BJ (cell line): ENCODE measurements at regions not wholly inside any gene's neighbourhood (a gene's known extent, or its start where the extent isn't known, plus 50 kb on each side); places are given as distances from the start of the nearest gene placed in this dataset.

Experiments used
- CTCF ChIA-PET: fragments of 350-600 bp; formaldehyde crosslinking; extraction: SDS; loops from one replicate; lab custom pipeline; 2021; ENCODE audit warnings: antibody characterized with exemption, inconsistent platforms; lab: Yijun Ruan, JAX
- POLR2A ChIA-PET: fragments of 300-600 bp; sonication (Branson Sonifier 250); formaldehyde crosslinking; extraction: SDS; loops from one replicate; lab custom pipeline; 2021; ENCODE audit warnings: antibody characterized with exemption; lab: Charles Lee
- DNase-seq: peaks from one replicate; pipeline ENCODE4 v3.0.0-alpha.2; 2011; ENCODE audit warnings: low read depth
- H3K27me3 ChIP-seq: 2 replicates; pipeline ENCODE4 v1.6.0; 2011; ENCODE audit warnings: low read length; ENCODE audit not compliant: control insufficient read depth, insufficient read depth
- H3K36me3 ChIP-seq: 2 replicates; pipeline ENCODE4 v1.5.1; 2011; ENCODE audit warnings: low read length; ENCODE audit not compliant: control insufficient read depth, insufficient read depth
- H3K4me3 ChIP-seq: 2 replicates; pipeline ENCODE4 v1.5.1; 2011; ENCODE audit warnings: low read depth, mild to moderate bottlenecking, control low read depth, low read length
- TF ChIP-seq, protein P1 (sequence below): IDR thresholded peaks from 2 replicates; pipeline ENCODE4 v1.5.1; 2011; ENCODE audit warnings: low read depth, mild to moderate bottlenecking, control low read depth, inconsistent platforms, low read length, moderate library complexity; ENCODE audit not compliant: insufficient read depth

GRCh38 chr12:15272376-15272775 is 49.9 kb upstream of the PTPRO start:
- POLR2A ChIA-PET, result interaction anchor here (0.6 kb wide), 1 partner anchor 520 kb away, joined by 7 read pairs; no protein-coding TSS in a partner anchor
- Histone ChIP-seq H3K4me3 (no peak overlapping the region), H3K27me3 (0 out of 2 replicates have a peak, but pooled peaks cover 1% of the 10 kb centered on the region), H3K36me3 (no peaks in the 10 kb centered on the region)
- TF ChIP-seq, protein P1, sequence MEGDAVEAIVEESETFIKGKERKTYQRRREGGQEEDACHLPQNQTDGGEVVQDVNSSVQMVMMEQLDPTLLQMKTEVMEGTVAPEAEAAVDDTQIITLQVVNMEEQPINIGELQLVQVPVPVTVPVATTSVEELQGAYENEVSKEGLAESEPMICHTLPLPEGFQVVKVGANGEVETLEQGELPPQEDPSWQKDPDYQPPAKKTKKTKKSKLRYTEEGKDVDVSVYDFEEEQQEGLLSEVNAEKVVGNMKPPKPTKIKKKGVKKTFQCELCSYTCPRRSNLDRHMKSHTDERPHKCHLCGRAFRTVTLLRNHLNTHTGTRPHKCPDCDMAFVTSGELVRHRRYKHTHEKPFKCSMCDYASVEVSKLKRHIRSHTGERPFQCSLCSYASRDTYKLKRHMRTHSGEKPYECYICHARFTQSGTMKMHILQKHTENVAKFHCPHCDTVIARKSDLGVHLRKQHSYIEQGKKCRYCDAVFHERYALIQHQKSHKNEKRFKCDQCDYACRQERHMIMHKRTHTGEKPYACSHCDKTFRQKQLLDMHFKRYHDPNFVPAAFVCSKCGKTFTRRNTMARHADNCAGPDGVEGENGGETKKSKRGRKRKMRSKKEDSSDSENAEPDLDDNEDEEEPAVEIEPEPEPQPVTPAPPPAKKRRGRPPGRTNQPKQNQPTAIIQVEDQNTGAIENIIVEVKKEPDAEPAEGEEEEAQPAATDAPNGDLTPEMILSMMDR, result no peak
- CTCF ChIA-PET, result interaction anchor here (0.9 to 1.5 kb wide), 5 partner anchors 10 to 556 kb away, joined by 3 to 4 read pairs (median 4); no protein-coding TSS in a partner anchor
- no peak for DNase-seq
